K562 (cell line): ENCODE measurements at regions not wholly inside any gene's neighbourhood (a gene's known extent, or its start where the extent isn't known, plus 50 kb on each side); places are given as distances from the start of the nearest gene placed in this dataset.

ENCODE experiments used
- BCL6 ChIP-seq: fragments of 250-450 bp; sonication (Bioruptor Pico); IDR thresholded peaks from 2 replicates; pipeline ENCODE4 v1.4.0; 2020
- ZBTB26 ChIP-seq: fragments of 450-650 bp; formaldehyde crosslinking; IDR thresholded peaks from 2 replicates; pipeline ENCODE4 v1.4.0; 2022; ENCODE audit warnings: missing genetic modification characterization

GRCh38 chr11:37502202-37502601 is 904.2 kb upstream of the RAG2 start:
- TF ChIP-seq ZBTB26 (CRISPR knock-in tag) (no peak), BCL6 (CRISPR knock-in tag) (no peak)
